Sigmoid colon (tissue), 6 donors: ENCODE measurements at regions not wholly inside any gene's neighbourhood (a gene's known extent, or its start where the extent isn't known, plus 50 kb on each side); places are given as distances from the start of the nearest gene placed in this dataset.

Experiments
- DNase-seq: peaks from one replicate; pipeline ENCODE4 v3.0.0-alpha.2; 2019
- H3K27ac ChIP-seq, 4 donors: fragments of 200-600 bp; sonication (generic); one replicate each; pipeline ENCODE4 v1.5.1; 2016 to 2019; ENCODE audit warnings: mild to moderate bottlenecking in 1 of 4
- H3K27me3 ChIP-seq, 3 donors: fragments of 200-600 bp; sonication (generic); one replicate each; pipeline ENCODE4 v1.5.1; 2019; ENCODE audit warnings: mild to moderate bottlenecking in 1 of 3
- H3K36me3 ChIP-seq, 4 donors: fragments of 200-600 bp; sonication (generic); one replicate each; pipeline ENCODE4 v1.5.1; 2016 to 2019
- H3K4me1 ChIP-seq, 4 donors: fragments of 200-600 bp; sonication (generic); one replicate each; pipeline ENCODE4 v1.5.1; 2017 to 2019
- H3K4me3 ChIP-seq, 4 donors: fragments of 200-600 bp; sonication (generic); one replicate each; pipeline ENCODE4 v1.5.1; 2017 to 2019; ENCODE audit warnings: mild to moderate bottlenecking in 2 of 4, moderate library complexity in 1 of 4
- H3K9me3 ChIP-seq, 4 donors: fragments of 200-600 bp in 3 of 4; sonication (generic) in 3 of 4; one replicate each; pipeline versions ENCODE4 v1.5.1 to v1.6.1; 2013 to 2019
- CTCF ChIP-seq, 4 experiments: fragments of 450-650 bp in 3 of 4; fragments of 200-600 bp in 1 of 4; IDR thresholded peaks; one replicate each; pipeline ENCODE4 v1.5.1; 2016 to 2019; ENCODE audit warnings: antibody characterized with exemption in 4 of 4, mild to moderate bottlenecking in 3 of 4, moderate library complexity in 2 of 4
- EP300 ChIP-seq, 4 donors: sonication (generic); formaldehyde crosslinking; IDR thresholded peaks; one replicate each; pipeline ENCODE4 v1.6.1; 2017; ENCODE audit warnings: antibody characterized with exemption in 4 of 4
- POLR2A ChIP-seq, 2 donors: fragments of 450-650 bp; IDR thresholded peaks; one replicate each; pipeline ENCODE4 v1.6.1; 2016; ENCODE audit warnings: antibody characterized with exemption in 2 of 2, mild to moderate bottlenecking in 2 of 2, moderate library complexity in 2 of 2
- POLR2AphosphoS5 ChIP-seq, 4 donors: sonication (generic); formaldehyde crosslinking; IDR thresholded peaks; one replicate each; pipeline ENCODE4 v1.6.1; 2017; ENCODE audit warnings: antibody characterized with exemption in 4 of 4
- WGBS, 2 donors: extraction: QIAGEN DNeasy Blood & Tissue Kit; methylation state at CpG; one replicate each; pipeline ENCODE4 v1.1.7; 2013; 5-methylcytosine and 5-hydroxymethylcytosine counted together
- intact Hi-C: fragments of 100-400 bp; cut with DNase I; formaldehyde crosslinking; loops from one replicate; pipeline ENCODE4 v1.15.1; 2023
- donor health status: healthy with polysubstance abuse.
- donor health status: healthy.

GRCh38 chr11:87660926-87661660 is 514.1 kb downstream of the RAB38 start:
- H3K4me3 ChIP-seq: no peak overlapping the region
- intact Hi-C loops: no loop called here
- no peaks in the 10 kb centered on the region for H3K9me3 ChIP-seq
- no peaks in the 10 kb centered on the region for H3K36me3 ChIP-seq
- 59 to 71% methylated on average over 5 of the region's 5 CpGs for WGBS, 2 donors
- no peaks in the 10 kb centered on the region for H3K4me1 ChIP-seq
- no peak for TF ChIP-seq CTCF (IDR thresholded peaks at IDR 0.05)
- no peak for TF ChIP-seq POLR2A (IDR thresholded peaks at IDR 0.05)
- no peak for TF ChIP-seq EP300 (IDR thresholded peaks at IDR 0.05)
- no peak for TF ChIP-seq POLR2AphosphoS5 (IDR thresholded peaks at IDR 0.05)
- H3K27ac ChIP-seq: no peak overlapping the region
- no peaks in the 10 kb centered on the region for H3K27me3 ChIP-seq
- DNase-seq: no peak

GRCh38 chr11:87659807-87660206 is 515.4 kb downstream of the RAB38 start:
- H3K36me3 ChIP-seq: no peaks in the 10 kb centered on the region
- H3K4me3 ChIP-seq: no peak overlapping the region
- 84 to 88% methylated on average over 5 of the region's 5 CpGs for WGBS, 2 donors
- H3K4me1 ChIP-seq: no peaks in the 10 kb centered on the region
- no peaks in the 10 kb centered on the region for H3K9me3 ChIP-seq
- TF ChIP-seq EP300 (IDR thresholded peaks at IDR 0.05) (no peak), CTCF (IDR thresholded peaks at IDR 0.05) (no peak), POLR2AphosphoS5 (IDR thresholded peaks at IDR 0.05) (no peak), POLR2A (IDR thresholded peaks at IDR 0.05) (no peak)
- H3K27me3 ChIP-seq: no peaks in the 10 kb centered on the region
- intact Hi-C loops: no loop called here
- no peak for DNase-seq
- no peak overlapping the region for H3K27ac ChIP-seq

- 90 to 97% methylated on average over 1 of the region's 1 CpG for WGBS, 2 donors
- TF ChIP-seq EP300 (IDR thresholded peaks at IDR 0.05): no peak
- TF ChIP-seq POLR2AphosphoS5 (IDR thresholded peaks at IDR 0.05): no peak
- no peak for TF ChIP-seq CTCF (IDR thresholded peaks at IDR 0.05)
- TF ChIP-seq POLR2A (IDR thresholded peaks at IDR 0.05): no peak
- Histone ChIP-seq H3K36me3 (no peaks in the 10 kb centered on the region), H3K27me3 (no peaks in the 10 kb centered on the region), H3K4me1 (no peaks in the 10 kb centered on the region), H3K9me3 (peaks cover 0 to 2% (median 0%) of the 10 kb centered on the region in 4 donors), H3K27ac (no peak overlapping the region), H3K4me3 (no peak overlapping the region)
- DNase-seq: no peak
- intact Hi-C loops: loop anchor here (10.0 kb wide), 1 partner anchor 51 kb away; no protein-coding TSS in a partner anchor
These were observed 529.6 kb downstream of the RAB38 start for GRCh38 chr11:87645626-87646025.

- 58 to 64% methylated on average over 1 of the region's 1 CpG for WGBS, 2 donors
- TF ChIP-seq EP300 (IDR thresholded peaks at IDR 0.05) (no peak), POLR2A (IDR thresholded peaks at IDR 0.05) (no peak), CTCF (IDR thresholded peaks at IDR 0.05) (no peak), POLR2AphosphoS5 (IDR thresholded peaks at IDR 0.05) (no peak)
- DNase-seq: no peak
- Histone ChIP-seq H3K9me3 (no peaks in the 10 kb centered on the region), H3K27me3 (no peaks in the 10 kb centered on the region), H3K27ac (no peak overlapping the region), H3K4me1 (no peaks in the 10 kb centered on the region), H3K36me3 (no peaks in the 10 kb centered on the region), H3K4me3 (no peak overlapping the region)
- intact Hi-C loops: loop anchor here (10.0 kb wide), 1 partner anchor 45 kb away; no protein-coding TSS in a partner anchor
These were observed 535.4 kb downstream of the RAB38 start for GRCh38 chr11:87639753-87640364.
